ENCODE measurements at regions not wholly inside any gene's neighbourhood (a gene's known extent, or its start where the extent isn't known, plus 50 kb on each side); places are given as distances from the start of the nearest gene placed in this dataset.

DNA sequence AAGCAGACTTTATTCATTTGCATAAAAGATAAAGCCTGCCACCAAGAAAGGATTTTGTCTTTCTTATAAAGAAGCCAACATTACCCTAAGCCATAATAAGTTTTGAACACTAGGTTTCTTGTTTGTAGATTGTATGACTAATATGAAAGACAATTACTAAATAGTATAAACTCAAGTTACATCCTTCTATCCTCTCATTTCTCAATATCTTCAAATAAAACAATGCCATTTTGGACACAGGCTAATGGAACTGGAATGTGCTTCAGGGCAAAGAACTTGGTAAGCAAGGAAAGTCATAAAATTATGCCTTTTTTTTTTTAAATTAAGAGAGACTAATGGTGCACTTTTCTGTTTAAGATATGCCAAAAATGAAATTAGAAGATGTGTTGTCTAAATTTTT, 137.7 kb downstream of the DKK1 start:
- TF ChIP-seq, protein P1, sequence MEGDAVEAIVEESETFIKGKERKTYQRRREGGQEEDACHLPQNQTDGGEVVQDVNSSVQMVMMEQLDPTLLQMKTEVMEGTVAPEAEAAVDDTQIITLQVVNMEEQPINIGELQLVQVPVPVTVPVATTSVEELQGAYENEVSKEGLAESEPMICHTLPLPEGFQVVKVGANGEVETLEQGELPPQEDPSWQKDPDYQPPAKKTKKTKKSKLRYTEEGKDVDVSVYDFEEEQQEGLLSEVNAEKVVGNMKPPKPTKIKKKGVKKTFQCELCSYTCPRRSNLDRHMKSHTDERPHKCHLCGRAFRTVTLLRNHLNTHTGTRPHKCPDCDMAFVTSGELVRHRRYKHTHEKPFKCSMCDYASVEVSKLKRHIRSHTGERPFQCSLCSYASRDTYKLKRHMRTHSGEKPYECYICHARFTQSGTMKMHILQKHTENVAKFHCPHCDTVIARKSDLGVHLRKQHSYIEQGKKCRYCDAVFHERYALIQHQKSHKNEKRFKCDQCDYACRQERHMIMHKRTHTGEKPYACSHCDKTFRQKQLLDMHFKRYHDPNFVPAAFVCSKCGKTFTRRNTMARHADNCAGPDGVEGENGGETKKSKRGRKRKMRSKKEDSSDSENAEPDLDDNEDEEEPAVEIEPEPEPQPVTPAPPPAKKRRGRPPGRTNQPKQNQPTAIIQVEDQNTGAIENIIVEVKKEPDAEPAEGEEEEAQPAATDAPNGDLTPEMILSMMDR (IDR thresholded peaks at IDR 0.05 in 2 of 3, conservative IDR thresholded peaks at IDR 0.05 in 1 of 3; ENCODE audit: borderline replicate concordance in 1 of 3, insufficient read depth in 1 of 3, low read depth in 2 of 3, low read length in 2 of 3) = no peak
- TF ChIP-seq EZH2 (IDR thresholded peaks at IDR 0.05) = no peak
- TF ChIP-seq EGR1 (IDR thresholded peaks at IDR 0.05; ENCODE audit: low read depth) = no peak
- no peak for TF ChIP-seq POLR2AphosphoS5 (IDR thresholded peaks at IDR 0.05; ENCODE audit: low read depth, low read length)

Measured in HCT116 (cell line).